PC-9 (cell line): ENCODE measurements at regions not wholly inside any gene's neighbourhood (a gene's known extent, or its start where the extent isn't known, plus 50 kb on each side); places are given as distances from the start of the nearest gene placed in this dataset.

Experiments used
- BruUV-seq: library from RNA; stranded (reverse); fragments of 400-500 nt; replicated peaks from 2 replicates; lab custom pipeline; 2021; lab: Mats Ljungman, UMichigan
- CTCF ChIA-PET: fragments of 300-600 bp; sonication (Branson Sonifier 250); formaldehyde crosslinking; loops from one replicate; lab custom pipeline; 2022; ENCODE audit warnings: antibody characterized with exemption; lab: Charles Lee
- POLR2A ChIA-PET: fragments of 300-600 bp; sonication (Branson Sonifier 250); formaldehyde crosslinking; loops from one replicate; lab custom pipeline; 2022; ENCODE audit warnings: antibody characterized with exemption; ENCODE audit not compliant: unreplicated experiment; lab: Charles Lee
- DNase-seq, 2 experiments: peaks; one replicate each; pipeline versions ENCODE4 v3.0.0 to v3.0.0-alpha.2; 2015 to 2022; ENCODE audit warnings: mixed read lengths in 1 of 2
- H2AFZ ChIP-seq: fragments of 200-600 bp; sonication (generic); 2 replicates; pipeline ENCODE4 v1.8.1; 2017; ENCODE audit warnings: antibody characterized with exemption
- H3F3A ChIP-seq: fragments of 200-600 bp; sonication (generic); 2 replicates; pipeline ENCODE4 v1.8.1; 2017; ENCODE audit warnings: antibody characterized with exemption, mild to moderate bottlenecking, low read depth; ENCODE audit not compliant: insufficient read depth
- H3K27ac ChIP-seq: fragments of 200-600 bp; sonication (generic); 2 replicates; pipeline ENCODE4 v1.6.1; 2016; ENCODE audit warnings: mixed run types
- H3K27me3 ChIP-seq: fragments of 200-600 bp; sonication (generic); 2 replicates; pipeline ENCODE4 v1.6.1; 2016; ENCODE audit warnings: low read depth, mixed run types; ENCODE audit not compliant: insufficient read depth
- H3K36me3 ChIP-seq: fragments of 200-600 bp; sonication (generic); 2 replicates; pipeline ENCODE4 v1.6.1; 2016; ENCODE audit warnings: low read depth, mixed run types
- H3K4me1 ChIP-seq: fragments of 200-600 bp; sonication (generic); replicated peaks from 2 replicates; pipeline ENCODE4 v1.6.1; 2016; ENCODE audit warnings: mixed run types; ENCODE audit not compliant: insufficient read depth
- H3K4me2 ChIP-seq: fragments of 200-600 bp; sonication (generic); 2 replicates; pipeline ENCODE4 v1.6.1; 2017; ENCODE audit warnings: mixed run types
- H3K4me3 ChIP-seq: fragments of 200-600 bp; sonication (generic); 2 replicates; pipeline ENCODE4 v1.6.1; 2016; ENCODE audit warnings: mixed run types
- H3K79me2 ChIP-seq: fragments of 200-600 bp; sonication (generic); 2 replicates; pipeline ENCODE4 v1.6.1; 2017; ENCODE audit warnings: low read depth, mixed run types
- H3K9me2 ChIP-seq: fragments of 200-600 bp; sonication (generic); 2 replicates; pipeline ENCODE4 v1.8.1; 2017; ENCODE audit warnings: mild to moderate bottlenecking; ENCODE audit not compliant: insufficient read depth
- H3K9me3 ChIP-seq: fragments of 200-600 bp; sonication (generic); 2 replicates; pipeline ENCODE4 v1.8.1; 2016; ENCODE audit warnings: low read depth; ENCODE audit not compliant: insufficient read depth
- H4K20me1 ChIP-seq: fragments of 200-600 bp; sonication (generic); 2 replicates; pipeline ENCODE4 v1.8.1; 2017; ENCODE audit not compliant: insufficient read depth
- CTCF ChIP-seq: fragments of 200-600 bp; sonication (generic); conservative IDR thresholded peaks from 2 replicates; pipeline ENCODE4 v1.6.1; 2017; ENCODE audit warnings: mixed run types, antibody characterized with exemption, mild to moderate bottlenecking, moderate library complexity
- EZH2 ChIP-seq: fragments of 200-600 bp; sonication (generic); IDR thresholded peaks from 2 replicates; pipeline ENCODE4 v1.8.0; 2017; ENCODE audit warnings: antibody characterized with exemption, low read depth
- intact Hi-C: fragments of 100-400 bp; cut with micrococcal nuclease; formaldehyde crosslinking; loops from one replicate; pipeline ENCODE4 v1.10.0; 2022; ENCODE audit not compliant: unreplicated experiment

- Histone ChIP-seq H3K9me2 (no peaks in the 10 kb centered on the region), H2AFZ (no peak overlapping the region), H3K27me3 (peaks cover 97% of the 10 kb centered on the region), H3F3A (no peaks in the 10 kb centered on the region), H3K4me1 (no peaks in the 10 kb centered on the region), H3K4me3 (no peak overlapping the region), H3K79me2 (no peaks in the 10 kb centered on the region), H3K4me2 (no peak overlapping the region), H4K20me1 (peaks cover 4% of the 10 kb centered on the region; the same call in 1 of the 2 replicates), H3K27ac (no peak overlapping the region), H3K9me3 (no peaks in the 10 kb centered on the region; the same call in 1 of the 2 replicates), H3K36me3 (no peaks in the 10 kb centered on the region)
- no peak for DNase-seq
- intact Hi-C loops, result no loop called here
- ChIA-PET POLR2A (no interaction called here), CTCF (no interaction called here)
- TF ChIP-seq CTCF, result no peak
- TF ChIP-seq EZH2, result no peak
- BruUV-seq, result no TSS peak
These were observed 744.1 kb downstream of the BRD1 start for GRCh38 chr22:49083607-49084006.

GRCh38 chr22:49082451-49082850 is 745.2 kb downstream of the BRD1 start:
- DNase-seq, result no peak
- Histone ChIP-seq H3K27ac (no peak overlapping the region), H3K9me2 (no peaks in the 10 kb centered on the region), H2AFZ (no peak overlapping the region), H4K20me1 (peaks cover 8% of the 10 kb centered on the region; the same call in 1 of the 2 replicates), H3K4me1 (no peaks in the 10 kb centered on the region), H3K36me3 (no peaks in the 10 kb centered on the region), H3F3A (no peaks in the 10 kb centered on the region), H3K4me2 (no peak overlapping the region), H3K27me3 (peaks cover 97% of the 10 kb centered on the region), H3K79me2 (no peaks in the 10 kb centered on the region), H3K9me3 (no peaks in the 10 kb centered on the region; the same call in 1 of the 2 replicates), H3K4me3 (no peak overlapping the region)
- no peak for TF ChIP-seq EZH2
- TF ChIP-seq CTCF, result no peak
- CTCF ChIA-PET, result no interaction called here
- no TSS peak for BruUV-seq
- POLR2A ChIA-PET, result no interaction called here
- intact Hi-C loops, result no loop called here

- no peaks in the 10 kb centered on the region for H3K36me3 ChIP-seq
- intact Hi-C loops, result no loop called here
- no peak overlapping the region for H3K4me2 ChIP-seq
- no peak overlapping the region for H3K27ac ChIP-seq
- BruUV-seq, result no TSS peak
- H3K79me2 ChIP-seq, result no peaks in the 10 kb centered on the region
- no peak for TF ChIP-seq CTCF
- TF ChIP-seq EZH2, result no peak
- no peak overlapping the region for H2AFZ ChIP-seq
- H3K27me3 ChIP-seq, result peaks cover 97% of the 10 kb centered on the region
- no peak for DNase-seq
- H3F3A ChIP-seq, result no peaks in the 10 kb centered on the region
- no peak overlapping the region for H3K4me3 ChIP-seq
- POLR2A ChIA-PET, result no interaction called here
- no peaks in the 10 kb centered on the region for H3K9me2 ChIP-seq
- H3K4me1 ChIP-seq, result no peaks in the 10 kb centered on the region
- peaks cover 4% of the 10 kb centered on the region; the same call in 1 of the 2 replicates for H4K20me1 ChIP-seq
- CTCF ChIA-PET, result no interaction called here
- no peaks in the 10 kb centered on the region; the same call in 1 of the 2 replicates for H3K9me3 ChIP-seq
These were observed 745.7 kb downstream of the BRD1 start for GRCh38 chr22:49081926-49082325.
